Smooth muscle cell (in vitro differentiated cells): ENCODE measurements at regions not wholly inside any gene's neighbourhood (a gene's known extent, or its start where the extent isn't known, plus 50 kb on each side); places are given as distances from the start of the nearest gene placed in this dataset.
"Not testable (repeated sequence)": the region's sequence is repeated elsewhere in the genome, so short reads cannot be mapped to it uniquely, and the experiment has no call there.

ENCODE experiments used
- DNase-seq: peaks from one replicate; lab custom pipeline; 2025; ENCODE audit not compliant: unreplicated experiment; lab: John Stamatoyannopoulos, UW
- H2AFZ ChIP-seq: fragments of 200-600 bp; sonication (generic); 2 replicates; pipeline ENCODE4 v1.6.0; 2016; ENCODE audit warnings: antibody characterized with exemption, low read depth, mild to moderate bottlenecking
- H3F3A ChIP-seq: fragments of 200-600 bp; sonication (generic); 2 replicates; pipeline ENCODE4 v1.6.0; 2017; ENCODE audit warnings: antibody characterized with exemption, low read depth
- H3K27ac ChIP-seq: fragments of 200-600 bp; sonication (generic); 2 replicates; pipeline ENCODE4 v1.5.1; 2016; ENCODE audit warnings: low read depth, mild to moderate bottlenecking
- H3K27me3 ChIP-seq: fragments of 200-600 bp; sonication (generic); 2 replicates; pipeline ENCODE4 v1.6.1; 2016; ENCODE audit warnings: low read depth, mild to moderate bottlenecking
- H3K36me3 ChIP-seq: fragments of 200-600 bp; sonication (generic); 2 replicates; pipeline ENCODE4 v1.5.1; 2016; ENCODE audit warnings: low read depth
- H3K4me1 ChIP-seq: fragments of 200-600 bp; sonication (generic); 2 replicates; pipeline ENCODE4 v1.5.1; 2016; ENCODE audit warnings: low read depth
- H3K4me2 ChIP-seq: fragments of 200-600 bp; sonication (generic); 2 replicates; pipeline ENCODE4 v1.6.0; 2016; ENCODE audit warnings: mild to moderate bottlenecking
- H3K4me3 ChIP-seq: fragments of 200-600 bp; sonication (generic); 2 replicates; pipeline ENCODE4 v1.5.1; 2016; ENCODE audit warnings: mild to moderate bottlenecking
- H3K79me2 ChIP-seq: fragments of 200-600 bp; sonication (generic); 2 replicates; pipeline ENCODE4 v1.6.0; 2016; ENCODE audit warnings: low read depth, mild to moderate bottlenecking
- H3K9ac ChIP-seq: fragments of 200-600 bp; sonication (generic); 2 replicates; pipeline ENCODE4 v1.6.0; 2016; ENCODE audit warnings: low read depth
- H3K9me3 ChIP-seq: fragments of 200-600 bp; sonication (generic); replicated peaks from 2 replicates; pipeline ENCODE4 v1.5.1; 2016; ENCODE audit warnings: low read depth
- H4K20me1 ChIP-seq: fragments of 200-600 bp; sonication (generic); 2 replicates; pipeline ENCODE4 v1.6.0; 2016; ENCODE audit warnings: low read depth
- CTCF ChIP-seq: fragments of 200-600 bp; sonication (generic); IDR thresholded peaks from 2 replicates; pipeline ENCODE4 v1.5.1; 2017; ENCODE audit warnings: borderline replicate concordance, mild to moderate bottlenecking, antibody characterized with exemption; ENCODE audit not compliant: insufficient read depth, poor library complexity, severe bottlenecking
- WGBS: methylation state at CpG from one replicate; pipeline ENCODE4 v1.1.7; 2016; ENCODE audit warnings: low lambda C conversion rate; 5-methylcytosine and 5-hydroxymethylcytosine counted together

GRCh38 chr2:19099181-19099580 lies 259.2 kb downstream of the OSR1 start:
- H2AFZ ChIP-seq: no peak overlapping the region
- no peaks in the 10 kb centered on the region for H3F3A ChIP-seq
- no peak overlapping the region for H3K9ac ChIP-seq
- H3K4me3 ChIP-seq: no peak overlapping the region
- no peaks in the 10 kb centered on the region for H3K36me3 ChIP-seq
- no peaks in the 10 kb centered on the region for H3K4me1 ChIP-seq
- no peaks in the 10 kb centered on the region for H3K27me3 ChIP-seq
- WGBS: 76% methylated on average over 3 of the region's 3 CpGs
- H3K9me3 ChIP-seq: no peaks in the 10 kb centered on the region
- DNase-seq: no peak
- no peak overlapping the region for H3K27ac ChIP-seq
- H4K20me1 ChIP-seq: no peaks in the 10 kb centered on the region
- no peak for TF ChIP-seq CTCF
- H3K79me2 ChIP-seq: no peaks in the 10 kb centered on the region
- H3K4me2 ChIP-seq: no peak overlapping the region

GRCh38 chr2:19098467-19099160 lies 259.8 kb downstream of the OSR1 start:
- 87% methylated on average over 2 of the region's 2 CpGs for WGBS
- H3K27me3 ChIP-seq: no peaks in the 10 kb centered on the region
- no peak overlapping the region for H3K27ac ChIP-seq
- H2AFZ ChIP-seq: no peak overlapping the region
- H3K4me2 ChIP-seq: no peak overlapping the region
- no peak for TF ChIP-seq CTCF
- no peaks in the 10 kb centered on the region for H3F3A ChIP-seq
- DNase-seq: no peak
- no peaks in the 10 kb centered on the region for H3K9me3 ChIP-seq
- no peak overlapping the region for H3K4me3 ChIP-seq
- no peak overlapping the region for H3K9ac ChIP-seq
- no peaks in the 10 kb centered on the region for H4K20me1 ChIP-seq
- H3K79me2 ChIP-seq: no peaks in the 10 kb centered on the region
- no peaks in the 10 kb centered on the region for H3K36me3 ChIP-seq
- no peaks in the 10 kb centered on the region for H3K4me1 ChIP-seq

- not testable (repeated sequence) for H3K27ac ChIP-seq, H3K9ac ChIP-seq, H2AFZ ChIP-seq, H3K79me2 ChIP-seq, H3K4me1 ChIP-seq, DNase-seq, H3K4me3 ChIP-seq, H3K4me2 ChIP-seq, H3K27me3 ChIP-seq, H3K36me3 ChIP-seq, H3K9me3 ChIP-seq, H3F3A ChIP-seq, H4K20me1 ChIP-seq
- 60% methylated on average over 5 of the region's 5 CpGs for WGBS
Measured at GRCh38 chr2:19089476-19089875, 268.9 kb downstream of the OSR1 start.

GRCh38 chr2:19086231-19086651 lies 272.2 kb downstream of the OSR1 start:
- Histone ChIP-seq H3K27me3 (no peaks in the 10 kb centered on the region), H3K79me2 (no peaks in the 10 kb centered on the region), H2AFZ (no peak overlapping the region), H3K4me2 (no peak overlapping the region), H3K4me1 (peaks cover 3% of the 10 kb centered on the region), H3K9ac (no peak overlapping the region), H3K4me3 (no peak overlapping the region), H3K27ac (no peak overlapping the region), H4K20me1 (no peaks in the 10 kb centered on the region), H3K36me3 (no peaks in the 10 kb centered on the region), H3F3A (no peaks in the 10 kb centered on the region), H3K9me3 (no peaks in the 10 kb centered on the region)
- no peak for TF ChIP-seq CTCF
- no peak for DNase-seq
- 41% methylated on average over 3 of the region's 3 CpGs for WGBS
